ENCODE measurements at regions not wholly inside any gene's neighbourhood (a gene's known extent, or its start where the extent isn't known, plus 50 kb on each side); places are given as distances from the start of the nearest gene placed in this dataset.

- H3K27me3 Mint-ChIP-seq (ENCODE audit: low read depth, poor library complexity), result no peaks in the 10 kb centered on the region
- H3K27ac Mint-ChIP-seq, result peak overlapping the region; percentile 39
- TF ChIP-seq CTCF (IDR thresholded peaks at IDR 0.05), result no peak
- no peaks in the 10 kb centered on the region for H3K9me3 Mint-ChIP-seq
- peaks cover 22% of the 10 kb centered on the region for H3K36me3 Mint-ChIP-seq (ENCODE audit: low read depth)
- H3K4me1 Mint-ChIP-seq, result peaks cover 12% of the 10 kb centered on the region
- H3K4me3 Mint-ChIP-seq, result no peak overlapping the region
- DNase-seq, result no peak
These were observed 51.8 kb upstream of the SLC16A1 start for GRCh38 chr1:113007706-113008364.

GRCh38 chr1:113008365-113008714 is 52.3 kb upstream of the SLC16A1 start:
- H3K36me3 Mint-ChIP-seq (ENCODE audit: low read depth), result peaks cover 23% of the 10 kb centered on the region
- no peak overlapping the region for H3K27ac Mint-ChIP-seq
- H3K27me3 Mint-ChIP-seq (ENCODE audit: low read depth, poor library complexity), result peaks cover under 1% of the 10 kb centered on the region
- DNase-seq, result no peak
- no peaks in the 10 kb centered on the region for H3K9me3 Mint-ChIP-seq
- no peak overlapping the region for H3K4me3 Mint-ChIP-seq
- TF ChIP-seq CTCF (IDR thresholded peaks at IDR 0.05), result no peak
- peaks cover 12% of the 10 kb centered on the region for H3K4me1 Mint-ChIP-seq

GRCh38 chr1:113012149-113012548 is 56.2 kb upstream of the SLC16A1 start:
- peaks cover 24% of the 10 kb centered on the region for H3K36me3 Mint-ChIP-seq (ENCODE audit: low read depth)
- no peaks in the 10 kb centered on the region for H3K4me1 Mint-ChIP-seq
- H3K27ac Mint-ChIP-seq, result no peak overlapping the region
- no peak for TF ChIP-seq CTCF (IDR thresholded peaks at IDR 0.05)
- no peak for DNase-seq
- H3K4me3 Mint-ChIP-seq, result no peak overlapping the region
- H3K9me3 Mint-ChIP-seq, result no peaks in the 10 kb centered on the region
- peaks cover 3% of the 10 kb centered on the region for H3K27me3 Mint-ChIP-seq (ENCODE audit: low read depth, poor library complexity)

- Mint-ChIP-seq H3K4me1 (peaks cover 2% of the 10 kb centered on the region), H3K4me3 (no peak overlapping the region)
These were observed 57.8 kb upstream of the SLC16A1 start for GRCh38 chr1:113013823-113014222.

GRCh38 chr1:113014508-113014907 is 58.5 kb upstream of the LRIG2 start:
- H3K27me3 Mint-ChIP-seq (ENCODE audit: low read depth, poor library complexity), result peaks cover 3% of the 10 kb centered on the region
- H3K36me3 Mint-ChIP-seq (ENCODE audit: low read depth), result peaks cover 21% of the 10 kb centered on the region
- peaks cover 9% of the 10 kb centered on the region for H3K4me1 Mint-ChIP-seq

More at GRCh38 chr1:113013823-113014222, 57.8 kb upstream of the SLC16A1 start:
- Mint-ChIP-seq H3K36me3 (ENCODE audit: low read depth) (peaks cover 21% of the 10 kb centered on the region), H3K27me3 (ENCODE audit: low read depth, poor library complexity) (peaks cover 3% of the 10 kb centered on the region), H3K27ac (no peak overlapping the region), H3K9me3 (no peaks in the 10 kb centered on the region)
- TF ChIP-seq CTCF (IDR thresholded peaks at IDR 0.05), result no peak
- no peak for DNase-seq

More at GRCh38 chr1:113014508-113014907, 58.5 kb upstream of the LRIG2 start:
- TF ChIP-seq CTCF (IDR thresholded peaks at IDR 0.05), result no peak
- no peak for DNase-seq
- Mint-ChIP-seq H3K27ac (no peak overlapping the region), H3K9me3 (no peaks in the 10 kb centered on the region), H3K4me3 (no peak overlapping the region)

Measured in nephron progenitor cell (in vitro differentiated cells).